HepG2 (cell line): ENCODE measurements at regions not wholly inside any gene's neighbourhood (a gene's known extent, or its start where the extent isn't known, plus 50 kb on each side); places are given as distances from the start of the nearest gene placed in this dataset.

Experiments used
- ARNT2 ChIP-seq: sonication (generic); formaldehyde crosslinking; IDR thresholded peaks from 2 replicates; pipeline ENCODE4 v1.8.0; 2022; ENCODE audit warnings: mild to moderate bottlenecking, low read depth, missing genetic modification reagents, moderate library complexity
- EP300 ChIP-seq, 3 experiments: sonication (generic) in 1 of 3; formaldehyde crosslinking in 1 of 3; IDR thresholded peaks; 2 replicates each; pipeline versions ENCODE4 v1.5.1 to v1.6.1; 2011 to 2020; ENCODE audit warnings: low read depth in 2 of 3, low read length in 2 of 3, borderline replicate concordance in 1 of 3, improper control_type of control experiment in 1 of 3, mild to moderate bottlenecking in 1 of 3, missing genetic modification reagents in 1 of 3, moderate library complexity in 1 of 3
- MAFG ChIP-seq: sonication (generic); formaldehyde crosslinking; IDR thresholded peaks from 2 replicates; pipeline ENCODE4 v1.5.1; 2020; ENCODE audit warnings: mild to moderate bottlenecking, missing genetic modification reagents
- SP2 ChIP-seq: sonication (generic); formaldehyde crosslinking; IDR thresholded peaks from 2 replicates; pipeline ENCODE4 v1.5.1; 2020; ENCODE audit warnings: mild to moderate bottlenecking, missing genetic modification reagents
- USF2 ChIP-seq, 2 experiments: sonication (generic) in 1 of 2; formaldehyde crosslinking in 1 of 2; IDR thresholded peaks; 2 replicates each; pipeline versions ENCODE4 v1.5.1 to v1.6.1; 2011 to 2020; ENCODE audit warnings: borderline replicate concordance in 1 of 2, low read depth in 1 of 2, low read length in 1 of 2, mild to moderate bottlenecking in 1 of 2, missing genetic modification reagents in 1 of 2, moderate library complexity in 1 of 2

GRCh38 chr2:37476411-37476810 is 132.0 kb downstream of the QPCT start:
- no peak for TF ChIP-seq SP2 (CRISPR knock-in tag)
- no peak for TF ChIP-seq MAFG (CRISPR knock-in tag)
- TF ChIP-seq USF2 (IDR thresholded peaks at IDR 0.05; ENCODE audit: low read depth, low read length): no peak
- TF ChIP-seq USF2 (CRISPR knock-in tag; IDR thresholded peaks at IDR 0.05; ENCODE audit: borderline replicate concordance): no peak
- no peak for TF ChIP-seq EP300 (IDR thresholded peaks at IDR 0.05; ENCODE audit: low read depth in 2 of 2, low read length in 2 of 2)
- TF ChIP-seq EP300 (CRISPR knock-in tag; IDR thresholded peaks at IDR 0.05; ENCODE audit: borderline replicate concordance): no peak
- no peak for TF ChIP-seq ARNT2 (CRISPR knock-in tag)
